Activated naive CD8-positive, alpha-beta T cell treated with anti-CD3 and anti-CD28 coated beads, Interleukin-2, amount 10 ng/mL, durations not matched to agents 7 days and 5 days (primary cell): ENCODE measurements at regions not wholly inside any gene's neighbourhood (a gene's known extent, or its start where the extent isn't known, plus 50 kb on each side); places are given as distances from the start of the nearest gene placed in this dataset.
"Not testable (repeated sequence)": the region's sequence is repeated elsewhere in the genome, so short reads cannot be mapped to it uniquely, and the experiment has no call there.

ENCODE experiments used
- ATAC-seq: fragments of 150-1000 bp; cut with Tn5 transposase; one replicate; pipeline ENCODE4 v1.10.0; 2021; ENCODE audit warnings: low read depth, moderate library complexity
- POLR2A ChIA-PET: fragments of 350-600 bp; sonication (Branson Sonifier 250); formaldehyde crosslinking; loops from one replicate; lab custom pipeline; 2021; ENCODE audit warnings: antibody characterized with exemption; lab: Charles Lee
- DNase-seq: peaks from one replicate; pipeline ENCODE4 v3.0.0; 2021
- H3K27ac Mint-ChIP-seq: one replicate; pipeline ENCODE4 v1.8.0; 2022; ENCODE audit warnings: mild to moderate bottlenecking, mixed read lengths
- H3K27me3 Mint-ChIP-seq: one replicate; pipeline ENCODE4 v1.8.0; 2022; ENCODE audit warnings: mild to moderate bottlenecking, moderate library complexity, mixed read lengths
- H3K36me3 Mint-ChIP-seq: one replicate; pipeline ENCODE4 v1.8.0; 2021; ENCODE audit warnings: mild to moderate bottlenecking, mixed read lengths
- H3K4me1 Mint-ChIP-seq: one replicate; pipeline ENCODE4 v1.8.0; 2021; ENCODE audit warnings: mixed read lengths
- H3K4me3 Mint-ChIP-seq: one replicate; pipeline ENCODE4 v1.8.0; 2022; ENCODE audit warnings: mild to moderate bottlenecking, moderate library complexity, mixed read lengths
- H3K9me3 Mint-ChIP-seq: one replicate; pipeline ENCODE4 v1.8.0; 2021; ENCODE audit warnings: mixed read lengths

DNA sequence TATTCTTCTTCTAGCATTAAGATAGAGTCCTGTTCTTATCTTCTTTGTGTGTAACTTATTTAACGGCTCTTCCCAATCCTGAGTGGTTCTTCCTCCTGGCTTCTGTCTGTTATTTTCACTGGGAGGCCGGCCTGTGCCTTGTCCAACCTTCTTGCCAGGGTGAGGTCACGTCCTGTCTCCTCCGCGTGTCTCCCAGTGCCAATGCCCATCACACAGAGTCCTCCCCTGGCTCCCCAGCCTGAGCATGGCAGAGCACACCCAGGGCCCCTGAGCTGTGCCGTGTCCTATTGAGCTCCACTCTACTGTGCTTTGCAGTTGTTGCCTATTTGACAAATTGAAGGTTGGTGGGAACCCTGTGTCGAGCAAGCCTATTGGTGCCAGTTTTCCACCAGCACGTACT lies 487.3 kb downstream of the BRD1 start:
- Mint-ChIP-seq H3K36me3 (no peaks in the 10 kb centered on the region), H3K27me3 (peaks cover 6% of the 10 kb centered on the region), H3K9me3 (no peaks in the 10 kb centered on the region), H3K4me1 (no peaks in the 10 kb centered on the region), H3K4me3 (no peak overlapping the region), H3K27ac (no peak overlapping the region)
- DNase-seq = no peak
- no peak for ATAC-seq
- POLR2A ChIA-PET = no interaction called here

DNA sequence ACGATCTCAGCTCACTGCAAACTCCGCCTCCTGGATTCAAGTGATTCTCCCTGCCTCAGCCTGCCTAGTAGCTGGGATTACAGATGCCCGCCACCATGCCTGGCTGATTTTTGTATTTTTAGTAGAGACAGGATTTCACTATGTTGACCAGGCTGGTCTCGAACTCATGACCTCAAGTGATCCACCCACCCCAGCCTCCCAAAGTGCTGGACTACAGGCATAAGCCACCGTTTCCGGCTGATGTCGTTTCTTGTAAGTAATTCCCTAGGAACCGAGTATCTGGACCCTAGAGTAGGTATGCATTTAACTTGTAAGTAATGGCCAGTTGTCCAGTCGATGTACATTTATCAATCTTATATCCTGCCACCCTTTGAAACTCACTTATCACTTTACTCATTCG lies 491.2 kb downstream of the BRD1 start:
- H3K4me3 Mint-ChIP-seq, H3K27ac Mint-ChIP-seq, H3K27me3 Mint-ChIP-seq, H3K36me3 Mint-ChIP-seq, ATAC-seq, H3K9me3 Mint-ChIP-seq, DNase-seq, H3K4me1 Mint-ChIP-seq, POLR2A ChIA-PET: not testable (repeated sequence)

DNA sequence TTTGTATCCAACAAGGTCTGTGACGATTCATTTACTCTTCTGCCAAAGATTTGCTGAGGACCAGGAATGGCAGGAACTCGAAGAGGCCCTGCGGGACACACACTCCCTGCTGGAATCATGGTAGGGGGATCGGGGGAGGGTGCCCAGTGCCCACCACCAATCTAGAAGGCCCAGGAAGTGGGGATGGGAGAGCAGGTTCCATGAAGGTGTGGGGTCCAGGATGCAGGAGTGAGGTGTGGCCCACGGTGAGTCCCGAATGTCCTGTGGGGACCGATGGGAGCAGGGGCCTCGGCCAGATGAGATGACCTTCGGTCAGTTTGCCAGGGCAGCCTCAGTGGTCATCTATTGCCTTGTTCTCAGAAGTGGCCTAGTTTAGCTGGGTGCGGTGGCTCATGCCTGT lies 492.7 kb downstream of the BRD1 start:
- H3K4me1 Mint-ChIP-seq = no peaks in the 10 kb centered on the region
- no peaks in the 10 kb centered on the region for H3K36me3 Mint-ChIP-seq
- H3K9me3 Mint-ChIP-seq = no peaks in the 10 kb centered on the region
- H3K27ac Mint-ChIP-seq = no peak overlapping the region
- no peak overlapping the region for H3K4me3 Mint-ChIP-seq
- POLR2A ChIA-PET = no interaction called here
- ATAC-seq (no peak), DNase-seq (no peak)
- H3K27me3 Mint-ChIP-seq = no peaks in the 10 kb centered on the region

DNA sequence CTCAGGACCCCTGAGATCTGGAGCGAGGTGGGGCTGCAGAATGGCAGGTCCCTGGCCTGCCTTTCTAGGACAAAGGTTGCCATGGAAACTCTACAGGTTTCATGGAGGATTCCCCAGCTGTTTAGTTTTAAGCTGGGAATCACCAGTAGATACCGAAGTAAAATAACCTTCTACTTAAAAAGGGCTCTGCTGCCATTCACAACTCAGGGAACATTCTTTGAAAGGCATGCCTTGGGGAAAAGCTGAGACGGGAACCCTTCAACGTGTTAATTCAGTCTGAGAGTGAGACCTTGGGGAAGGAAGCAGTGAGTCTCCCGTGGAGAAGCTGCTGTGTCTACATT lies 493.3 kb downstream of the BRD1 start:
- Mint-ChIP-seq H3K9me3 (no peaks in the 10 kb centered on the region), H3K4me1 (no peaks in the 10 kb centered on the region), H3K27me3 (no peaks in the 10 kb centered on the region), H3K27ac (no peak overlapping the region), H3K4me3 (no peak overlapping the region), H3K36me3 (no peaks in the 10 kb centered on the region)
- POLR2A ChIA-PET = no interaction called here
- ATAC-seq (no peak), DNase-seq (no peak)

DNA sequence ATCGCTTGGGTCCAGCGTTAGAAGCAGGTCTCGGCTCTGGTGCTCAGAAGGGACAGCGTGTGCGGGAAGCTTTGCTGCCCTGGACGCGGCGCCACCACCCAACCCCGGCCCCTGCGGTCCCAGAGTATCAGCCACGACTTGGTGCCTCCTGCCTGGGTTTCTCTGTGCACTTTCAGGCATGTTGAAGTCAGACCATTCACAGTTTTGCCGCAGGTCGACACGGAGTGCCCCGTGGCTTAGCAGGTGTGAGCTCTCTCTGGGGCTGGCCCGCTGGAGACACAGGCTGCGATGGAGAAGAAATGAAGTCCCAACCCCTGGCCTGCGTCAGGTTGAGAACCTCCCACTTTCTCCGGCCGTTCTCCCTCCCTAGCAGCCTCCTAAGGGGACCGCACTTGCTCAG lies 494.5 kb downstream of the BRD1 start:
- Mint-ChIP-seq H3K27ac (no peak overlapping the region), H3K9me3 (no peaks in the 10 kb centered on the region), H3K36me3 (no peaks in the 10 kb centered on the region), H3K27me3 (no peaks in the 10 kb centered on the region), H3K4me3 (no peak overlapping the region), H3K4me1 (no peaks in the 10 kb centered on the region)
- POLR2A ChIA-PET = no interaction called here
- ATAC-seq (no peak), DNase-seq (no peak)

DNA sequence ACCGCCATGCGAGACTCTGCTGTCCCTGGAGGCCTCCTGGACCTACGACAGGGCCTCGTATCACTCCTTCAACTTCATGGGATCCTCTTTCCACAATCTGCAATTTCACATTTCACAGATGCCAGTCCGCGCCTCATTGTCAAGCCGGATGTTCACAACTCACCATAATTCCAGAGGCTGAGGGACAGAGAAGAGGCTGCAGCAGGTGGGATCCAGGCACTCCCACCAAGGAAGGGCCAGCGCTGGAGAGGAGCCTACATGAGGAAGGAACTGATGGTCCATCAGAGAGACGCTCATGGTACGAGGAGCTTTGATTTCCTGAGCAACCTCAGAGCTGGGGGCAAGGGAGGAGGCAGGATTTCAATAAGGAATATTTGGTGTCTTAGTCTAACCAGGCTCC lies 495.0 kb downstream of the BRD1 start:
- DNase-seq = no peak
- POLR2A ChIA-PET = no interaction called here
- Mint-ChIP-seq H3K27ac (no peak overlapping the region), H3K4me3 (no peak overlapping the region), H3K27me3 (no peaks in the 10 kb centered on the region), H3K4me1 (no peaks in the 10 kb centered on the region), H3K9me3 (no peaks in the 10 kb centered on the region), H3K36me3 (no peaks in the 10 kb centered on the region)
- ATAC-seq = no peak

DNA sequence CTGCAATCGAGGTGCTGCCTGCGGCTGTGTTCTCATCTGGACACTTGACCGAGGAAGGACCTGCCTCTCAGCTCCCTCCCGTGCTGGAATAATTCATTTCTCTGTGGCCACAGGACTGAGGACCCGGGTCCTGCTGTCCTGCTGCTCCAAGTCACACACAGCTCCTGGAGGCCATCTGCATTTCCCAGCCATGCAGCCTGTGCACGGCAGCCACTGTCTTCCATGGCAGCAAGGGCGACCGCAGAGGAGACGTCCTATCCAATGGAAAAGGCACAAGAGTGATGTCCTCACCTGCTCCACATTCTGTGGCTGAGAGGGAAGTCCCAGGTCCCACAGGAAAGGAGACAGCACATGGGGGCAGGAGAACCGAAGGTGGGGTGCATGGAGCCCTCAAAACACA lies 495.8 kb downstream of the BRD1 start:
- POLR2A ChIA-PET = no interaction called here
- ATAC-seq = no peak
- Mint-ChIP-seq H3K36me3 (no peaks in the 10 kb centered on the region), H3K9me3 (no peaks in the 10 kb centered on the region), H3K4me1 (no peaks in the 10 kb centered on the region), H3K27me3 (no peaks in the 10 kb centered on the region), H3K27ac (no peak overlapping the region), H3K4me3 (no peak overlapping the region)
- DNase-seq = no peak

DNA sequence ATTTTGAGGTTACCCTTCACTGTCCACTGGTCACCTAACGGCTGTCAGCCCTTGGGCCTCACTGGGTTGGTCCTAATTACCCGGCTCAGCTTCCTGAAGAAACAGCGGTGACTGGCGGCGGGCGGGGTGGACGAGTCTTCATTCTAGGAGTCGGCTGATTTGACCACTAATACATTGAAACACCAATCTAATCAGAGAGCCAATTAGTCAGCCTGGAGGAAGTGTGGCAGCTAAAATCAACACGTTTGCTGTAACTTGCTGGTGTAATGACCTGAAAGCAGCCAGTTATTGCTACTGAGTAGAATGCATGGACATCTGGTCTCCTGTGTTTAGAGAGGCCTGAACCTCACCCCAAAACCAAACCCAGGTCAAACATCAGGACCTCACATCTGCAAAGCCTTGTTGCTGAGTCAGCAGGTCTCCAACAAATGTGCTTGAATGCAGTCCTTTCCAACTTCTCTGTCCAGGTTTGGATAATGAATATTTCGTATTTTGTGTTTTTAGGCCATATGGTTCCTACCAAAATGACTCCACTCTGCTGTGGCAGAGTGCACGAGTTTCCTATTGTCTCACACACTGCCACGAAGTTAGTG lies 496.4 kb downstream of the BRD1 start:
- Mint-ChIP-seq H3K27me3 (no peaks in the 10 kb centered on the region), H3K36me3 (no peaks in the 10 kb centered on the region), H3K9me3 (no peaks in the 10 kb centered on the region), H3K4me3 (no peak overlapping the region), H3K4me1 (no peaks in the 10 kb centered on the region), H3K27ac (no peak overlapping the region)
- POLR2A ChIA-PET = no interaction called here
- no peak for DNase-seq
- ATAC-seq = no peak

DNA sequence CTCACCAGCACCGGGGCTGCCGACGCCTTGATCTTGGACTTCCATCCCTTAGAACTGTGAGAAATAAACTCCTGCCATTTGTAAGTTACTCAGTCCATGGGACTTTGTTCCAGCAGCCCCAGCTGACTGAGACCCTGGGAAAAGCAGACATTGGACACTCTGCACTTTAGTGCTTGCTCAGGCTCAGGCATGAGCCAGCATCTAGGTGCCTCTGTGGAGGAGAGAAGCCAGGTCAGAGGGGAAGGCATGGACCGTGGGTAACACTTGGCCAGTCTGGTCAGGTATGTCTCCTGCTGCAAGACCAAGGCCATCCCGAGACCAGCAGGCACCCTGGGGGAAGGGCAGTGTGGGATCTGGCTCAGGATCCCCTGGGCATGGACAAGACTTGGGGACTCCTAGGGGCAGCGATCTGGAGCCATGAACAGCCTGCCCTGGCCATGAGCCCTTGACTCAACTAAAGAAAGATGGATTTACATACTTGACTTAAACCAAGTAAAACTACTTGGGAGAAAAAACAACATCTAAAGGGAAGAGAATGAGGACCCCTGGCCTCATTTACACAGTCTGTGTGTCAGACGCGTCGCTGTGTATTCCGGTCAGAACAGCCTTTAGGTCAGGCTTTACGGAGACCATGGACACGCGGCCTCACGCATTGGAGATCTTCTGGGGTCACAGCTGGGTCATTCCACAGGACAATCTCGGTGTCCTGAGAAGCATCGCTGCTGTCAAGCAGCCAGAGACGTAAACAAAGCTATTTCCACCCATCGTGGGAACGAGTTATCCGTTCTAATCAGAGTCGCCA lies 497.1 kb downstream of the BRD1 start:
- Mint-ChIP-seq H3K4me3 (no peak overlapping the region), H3K27me3 (no peaks in the 10 kb centered on the region), H3K27ac (no peak overlapping the region), H3K36me3 (no peaks in the 10 kb centered on the region), H3K9me3 (no peaks in the 10 kb centered on the region), H3K4me1 (no peaks in the 10 kb centered on the region)
- ATAC-seq (no peak), DNase-seq (no peak)
- POLR2A ChIA-PET = no interaction called here

DNA sequence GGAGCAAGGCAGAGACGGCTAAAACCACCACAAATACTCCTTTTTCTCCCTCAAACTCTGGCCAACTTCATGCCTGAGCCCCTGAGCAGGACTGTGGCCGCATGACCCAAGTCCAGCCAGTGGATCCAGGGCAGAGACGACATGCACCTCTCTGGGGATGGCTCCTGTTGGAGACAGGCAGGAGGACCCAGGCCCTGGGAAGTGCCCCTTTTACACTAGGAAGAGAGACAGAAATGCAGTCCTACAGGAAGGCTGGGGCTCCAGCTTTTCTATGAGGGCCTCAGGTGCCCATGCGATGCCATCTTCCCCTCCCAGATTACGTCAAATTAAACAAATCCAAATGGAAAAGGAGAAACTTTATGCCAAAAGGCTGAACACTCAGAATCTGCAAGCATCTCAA lies 498.0 kb downstream of the BRD1 start:
- DNase-seq (no peak), ATAC-seq (no peak)
- H3K4me1 Mint-ChIP-seq = no peaks in the 10 kb centered on the region
- H3K9me3 Mint-ChIP-seq = no peaks in the 10 kb centered on the region
- POLR2A ChIA-PET = no interaction called here
- H3K27ac Mint-ChIP-seq = no peak overlapping the region
- H3K36me3 Mint-ChIP-seq = no peaks in the 10 kb centered on the region
- H3K27me3 Mint-ChIP-seq = no peaks in the 10 kb centered on the region
- H3K4me3 Mint-ChIP-seq = no peak overlapping the region

DNA sequence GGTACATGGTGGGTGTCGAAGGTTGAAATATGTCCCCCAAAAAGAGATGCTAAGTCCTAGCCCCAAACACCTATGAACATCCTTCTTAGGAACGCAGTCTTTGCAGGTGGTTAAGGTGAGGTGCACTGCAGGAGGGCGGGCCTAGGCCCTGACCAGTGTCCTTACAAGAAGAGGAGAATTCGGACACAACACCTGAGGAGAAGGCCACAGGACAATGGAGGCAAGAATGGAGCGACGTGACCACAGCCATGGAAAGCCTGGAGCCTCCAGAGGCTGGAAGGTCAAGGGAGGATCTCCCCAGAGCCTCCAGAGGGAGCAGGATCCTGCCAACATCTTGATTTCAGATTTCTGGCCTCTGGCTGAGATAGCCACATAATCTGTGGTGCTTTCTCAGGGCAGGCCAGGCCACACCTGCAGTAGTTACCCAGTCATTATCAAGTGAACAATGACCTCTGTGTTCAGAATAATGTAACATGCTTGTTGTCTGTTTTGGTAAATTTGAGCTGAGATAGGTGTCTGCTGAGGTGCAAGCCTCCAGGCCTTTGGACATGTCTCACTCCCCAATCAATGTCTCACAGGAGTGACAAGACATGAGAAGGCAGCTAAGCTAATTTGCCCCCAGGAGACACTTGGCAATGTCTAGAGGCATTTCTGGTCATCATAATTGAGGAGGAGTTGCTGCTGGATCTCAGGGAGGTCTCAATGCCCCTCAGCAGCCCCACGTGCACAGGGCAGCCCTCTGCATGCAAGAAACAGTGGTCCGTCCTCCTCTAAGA lies 498.9 kb downstream of the BRD1 start:
- ATAC-seq = no peak
- Mint-ChIP-seq H3K36me3 (no peaks in the 10 kb centered on the region), H3K4me1 (no peaks in the 10 kb centered on the region), H3K27me3 (no peaks in the 10 kb centered on the region), H3K9me3 (no peaks in the 10 kb centered on the region), H3K4me3 (no peak overlapping the region), H3K27ac (no peak overlapping the region)
- POLR2A ChIA-PET = interaction anchor here (0.5 kb wide), 1 partner anchor 127 kb away, joined by 4 read pairs; no protein-coding TSS in a partner anchor
- DNase-seq = no peak

DNA sequence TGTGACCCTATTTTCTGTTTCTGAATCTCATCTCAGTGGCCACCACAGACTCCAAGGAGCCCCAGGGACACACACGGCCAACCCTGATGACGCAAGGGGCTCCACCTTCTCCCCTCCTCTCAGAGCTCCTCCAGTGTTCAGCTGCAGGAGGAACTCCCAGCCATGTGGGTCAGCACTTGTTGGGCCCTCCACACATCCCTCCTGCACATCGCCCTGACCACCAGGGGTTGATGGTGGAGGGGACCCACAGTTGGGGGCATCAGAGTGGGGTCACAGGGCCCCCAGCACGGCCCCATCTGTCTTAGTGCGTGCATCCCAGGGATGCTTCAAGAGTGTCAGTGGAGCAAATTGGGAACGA lies 499.6 kb downstream of the BRD1 start:
- Mint-ChIP-seq H3K36me3 (no peaks in the 10 kb centered on the region), H3K27ac (no peak overlapping the region), H3K4me3 (no peak overlapping the region), H3K9me3 (no peaks in the 10 kb centered on the region), H3K4me1 (no peaks in the 10 kb centered on the region), H3K27me3 (no peaks in the 10 kb centered on the region)
- POLR2A ChIA-PET = interaction anchor here (0.5 kb wide), 1 partner anchor 126 kb away, joined by 4 read pairs; no protein-coding TSS in a partner anchor
- DNase-seq (no peak), ATAC-seq (no peak)

DNA sequence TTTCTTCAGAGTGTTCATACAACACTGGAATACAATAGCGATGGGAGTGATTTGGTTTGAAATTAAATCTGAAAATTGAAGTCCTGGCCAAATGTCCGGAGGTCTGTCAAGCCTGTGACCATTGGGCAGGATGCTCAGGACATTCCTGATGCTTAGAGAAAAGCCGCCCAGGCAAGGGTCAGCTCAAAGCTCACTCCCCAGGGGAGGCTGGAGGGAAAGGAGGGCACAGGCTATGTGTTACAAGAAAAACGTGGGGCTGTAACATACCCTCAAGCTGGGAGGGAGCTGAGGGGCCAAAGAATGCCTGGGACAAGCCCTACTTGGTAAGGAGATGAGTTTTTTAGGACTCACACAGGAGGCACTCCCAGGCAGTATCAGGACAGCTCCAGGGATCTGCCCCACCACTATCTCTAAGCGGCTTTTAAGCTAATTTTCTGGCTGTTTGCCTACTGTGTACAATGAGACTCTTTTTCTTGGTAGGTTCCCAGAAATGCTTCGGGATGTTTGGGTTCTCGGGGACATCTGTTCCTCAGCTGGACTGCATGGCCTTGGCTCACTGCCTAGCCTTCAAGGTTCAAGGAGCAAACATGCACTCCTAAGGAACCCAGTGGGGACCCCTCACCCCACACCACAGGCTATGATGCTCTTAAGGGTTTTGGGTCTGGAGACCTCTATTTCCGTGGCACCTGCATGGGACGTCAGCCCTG lies 500.1 kb downstream of the BRD1 start:
- POLR2A ChIA-PET = no interaction called here
- Mint-ChIP-seq H3K27ac (no peak overlapping the region), H3K4me1 (no peaks in the 10 kb centered on the region), H3K9me3 (no peaks in the 10 kb centered on the region), H3K4me3 (no peak overlapping the region), H3K36me3 (no peaks in the 10 kb centered on the region), H3K27me3 (no peaks in the 10 kb centered on the region)
- DNase-seq = no peak
- ATAC-seq = no peak
